A673 (cell line): ENCODE measurements at regions not wholly inside any gene's neighbourhood (a gene's known extent, or its start where the extent isn't known, plus 50 kb on each side); places are given as distances from the start of the nearest gene placed in this dataset.

Source experiments
- BruUV-seq: library from RNA; stranded (reverse); fragments of 400-500 nt; replicated peaks from 2 replicates; lab custom pipeline; 2021; lab: Mats Ljungman, UMichigan
- CTCF ChIA-PET: fragments of 300-600 bp; sonication (Branson Sonifier 250); formaldehyde crosslinking; loops from one replicate; lab custom pipeline; 2022; ENCODE audit warnings: antibody characterized with exemption; lab: Charles Lee
- POLR2A ChIA-PET: fragments of 300-600 bp; sonication (Branson Sonifier 250); formaldehyde crosslinking; loops from one replicate; lab custom pipeline; 2022; ENCODE audit warnings: antibody characterized with exemption; ENCODE audit not compliant: low non-redundant PET; lab: Charles Lee
- DNase-seq: peaks from one replicate; pipeline ENCODE4 v3.0.0-alpha.2; 2015; ENCODE audit warnings: low spot score
- H3K27ac ChIP-seq: fragments of 200-600 bp; sonication (generic); 2 replicates; pipeline ENCODE4 v1.5.1; 2016; ENCODE audit warnings: mixed run types, low read depth, mild to moderate bottlenecking, mixed read lengths, antibody characterized with exemption, low read length; ENCODE audit not compliant: poor library complexity, severe bottlenecking
- H3K27me3 ChIP-seq: fragments of 200-600 bp; sonication (generic); replicated peaks from 2 replicates; pipeline ENCODE4 v1.6.1; 2017; ENCODE audit warnings: mixed run types, low read depth, mild to moderate bottlenecking, mixed read lengths, antibody characterized with exemption, low read length; ENCODE audit not compliant: insufficient read depth, poor library complexity
- H3K36me3 ChIP-seq: fragments of 200-600 bp; sonication (generic); 2 replicates; pipeline ENCODE4 v1.6.1; 2016; ENCODE audit warnings: mixed run types, mild to moderate bottlenecking, mixed read lengths, antibody characterized with exemption, low read length; ENCODE audit not compliant: insufficient read depth, poor library complexity, severe bottlenecking
- H3K4me1 ChIP-seq: fragments of 200-600 bp; sonication (generic); 2 replicates; pipeline ENCODE4 v1.6.1; 2017; ENCODE audit warnings: mixed run types, mild to moderate bottlenecking, mixed read lengths, antibody characterized with exemption, low read length; ENCODE audit not compliant: insufficient read depth, poor library complexity, severe bottlenecking
- H3K4me3 ChIP-seq: fragments of 200-600 bp; sonication (generic); 2 replicates; pipeline ENCODE4 v1.5.1; 2016; ENCODE audit warnings: low read depth, mixed run types, mild to moderate bottlenecking, mixed read lengths, low read length; ENCODE audit not compliant: poor library complexity, severe bottlenecking
- H3K9me3 ChIP-seq: fragments of 200-600 bp; sonication (generic); 2 replicates; pipeline ENCODE4 v1.6.1; 2016; ENCODE audit warnings: mixed run types, low read depth, mild to moderate bottlenecking, mixed read lengths, antibody characterized with exemption, low read length; ENCODE audit not compliant: poor library complexity, severe bottlenecking
- EZH2 ChIP-seq: fragments of 200-600 bp; sonication (generic); IDR thresholded peaks from 2 replicates; pipeline ENCODE4 v1.6.1; 2017; ENCODE audit warnings: borderline replicate concordance, low read depth, mild to moderate bottlenecking, mixed read lengths, antibody characterized with exemption, low read length; ENCODE audit not compliant: poor library complexity, severe bottlenecking
- intact Hi-C: fragments of 100-400 bp; cut with micrococcal nuclease; formaldehyde crosslinking; loops from one replicate; pipeline ENCODE4 v1.10.0; 2022; ENCODE audit not compliant: unreplicated experiment
- TF ChIP-seq, protein P1 (sequence below): fragments of 300-800, 200-600 bp; sonication (generic); conservative IDR thresholded peaks from 2 replicates; pipeline ENCODE4 v1.5.1; 2017; ENCODE audit warnings: low read depth, mild to moderate bottlenecking, antibody characterized with exemption, low read length, moderate library complexity, mixed read lengths

DNA sequence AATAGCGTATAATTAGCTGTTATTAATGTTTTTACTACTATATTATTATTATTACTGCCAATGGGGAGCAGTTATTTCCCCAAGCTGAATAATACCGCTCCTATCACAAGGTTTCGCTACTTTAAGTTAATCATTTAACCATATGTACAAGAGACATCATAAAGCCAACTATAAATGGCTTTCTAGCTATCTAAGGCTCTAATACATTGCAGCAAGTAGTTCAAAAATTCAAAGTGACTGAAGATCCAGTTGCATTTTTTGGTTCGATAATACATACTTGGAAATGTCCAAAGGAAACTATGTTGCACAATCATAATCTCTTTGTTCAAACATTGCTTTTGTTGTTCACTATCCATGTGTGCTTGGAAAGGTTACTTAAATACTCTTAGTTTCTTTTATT, 952.0 kb upstream of the MBL2 start:
- Histone ChIP-seq H3K4me3 (no peak overlapping the region), H3K4me1 (no peaks in the 10 kb centered on the region), H3K27me3 (no peaks in the 10 kb centered on the region), H3K27ac (no peak overlapping the region), H3K36me3 (no peaks in the 10 kb centered on the region), H3K9me3 (peaks cover 11% of the 10 kb centered on the region)
- DNase-seq = no peak
- no peak for TF ChIP-seq EZH2
- TF ChIP-seq, protein P1, sequence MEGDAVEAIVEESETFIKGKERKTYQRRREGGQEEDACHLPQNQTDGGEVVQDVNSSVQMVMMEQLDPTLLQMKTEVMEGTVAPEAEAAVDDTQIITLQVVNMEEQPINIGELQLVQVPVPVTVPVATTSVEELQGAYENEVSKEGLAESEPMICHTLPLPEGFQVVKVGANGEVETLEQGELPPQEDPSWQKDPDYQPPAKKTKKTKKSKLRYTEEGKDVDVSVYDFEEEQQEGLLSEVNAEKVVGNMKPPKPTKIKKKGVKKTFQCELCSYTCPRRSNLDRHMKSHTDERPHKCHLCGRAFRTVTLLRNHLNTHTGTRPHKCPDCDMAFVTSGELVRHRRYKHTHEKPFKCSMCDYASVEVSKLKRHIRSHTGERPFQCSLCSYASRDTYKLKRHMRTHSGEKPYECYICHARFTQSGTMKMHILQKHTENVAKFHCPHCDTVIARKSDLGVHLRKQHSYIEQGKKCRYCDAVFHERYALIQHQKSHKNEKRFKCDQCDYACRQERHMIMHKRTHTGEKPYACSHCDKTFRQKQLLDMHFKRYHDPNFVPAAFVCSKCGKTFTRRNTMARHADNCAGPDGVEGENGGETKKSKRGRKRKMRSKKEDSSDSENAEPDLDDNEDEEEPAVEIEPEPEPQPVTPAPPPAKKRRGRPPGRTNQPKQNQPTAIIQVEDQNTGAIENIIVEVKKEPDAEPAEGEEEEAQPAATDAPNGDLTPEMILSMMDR = no peak
- CTCF ChIA-PET = no interaction called here
- intact Hi-C loops = no loop called here
- BruUV-seq = no TSS peak
- POLR2A ChIA-PET = no interaction called here

GRCh38 chr10:53719658-53720057, 947.1 kb upstream of the MBL2 start:
- ChIA-PET CTCF (no interaction called here), POLR2A (no interaction called here)
- intact Hi-C loops = no loop called here
- no peak for TF ChIP-seq EZH2
- TF ChIP-seq, protein P1 = no peak
- Histone ChIP-seq H3K27me3 (no peaks in the 10 kb centered on the region), H3K36me3 (no peaks in the 10 kb centered on the region), H3K4me3 (no peak overlapping the region), H3K9me3 (peaks cover 8% of the 10 kb centered on the region), H3K4me1 (no peaks in the 10 kb centered on the region), H3K27ac (no peak overlapping the region)
- no TSS peak for BruUV-seq
- DNase-seq = no peak

GRCh38 chr10:53716156-53716555, 943.6 kb upstream of the MBL2 start:
- H3K27ac ChIP-seq = no peak overlapping the region
- ChIA-PET CTCF (no interaction called here), POLR2A (no interaction called here)
- intact Hi-C loops = no loop called here
- no peaks in the 10 kb centered on the region for H3K4me1 ChIP-seq
- H3K27me3 ChIP-seq = no peaks in the 10 kb centered on the region
- peaks cover 11% of the 10 kb centered on the region for H3K9me3 ChIP-seq
- DNase-seq = no peak
- TF ChIP-seq, protein P1 = no peak
- TF ChIP-seq EZH2 = no peak
- no peaks in the 10 kb centered on the region for H3K36me3 ChIP-seq
- H3K4me3 ChIP-seq = no peak overlapping the region
- no TSS peak for BruUV-seq
